NT2/D1 (cell line): ENCODE measurements at regions not wholly inside any gene's neighbourhood (a gene's known extent, or its start where the extent isn't known, plus 50 kb on each side); places are given as distances from the start of the nearest gene placed in this dataset.

Source experiments
- SUZ12 ChIP-seq: IDR thresholded peaks from 2 replicates; pipeline ENCODE4 v1.6.1; 2011; ENCODE audit not compliant: insufficient read length, insufficient read depth; ENCODE audit errors: extremely low read depth
- ZNF274 ChIP-seq: IDR thresholded peaks from 2 replicates; pipeline ENCODE4 v1.6.1; 2011; ENCODE audit warnings: mild to moderate bottlenecking, low read depth, low read length

DNA sequence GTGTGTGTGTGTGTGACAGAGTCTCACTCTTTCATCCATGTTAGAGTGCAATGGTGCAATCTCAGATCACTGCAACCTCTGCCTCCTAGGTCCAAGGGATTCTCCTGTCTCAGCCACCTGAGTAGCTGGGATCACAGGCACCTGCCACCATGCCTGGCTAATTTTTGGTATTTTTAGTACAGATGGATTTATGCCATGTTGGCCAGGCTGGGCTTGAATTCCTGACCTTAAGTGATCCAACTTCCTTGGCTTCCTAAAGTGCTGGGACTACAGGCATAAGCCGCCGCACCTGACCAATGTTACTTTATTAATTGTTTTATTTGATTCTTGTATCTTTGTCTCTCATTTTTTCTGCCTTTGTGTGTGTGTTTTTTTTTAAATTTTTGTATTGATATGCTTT, 89.6 kb downstream of the ZNF486 start:
- no peak for TF ChIP-seq ZNF274
- TF ChIP-seq SUZ12: no peak
